GM12892 (cell line): ENCODE measurements at regions not wholly inside any gene's neighbourhood (a gene's known extent, or its start where the extent isn't known, plus 50 kb on each side); places are given as distances from the start of the nearest gene placed in this dataset.
"Not testable (repeated sequence)": the region's sequence is repeated elsewhere in the genome, so short reads cannot be mapped to it uniquely, and the experiment has no call there.

Experiments used
- DNase-seq: peaks from one replicate; pipeline ENCODE4 v3.0.0; 2011; ENCODE audit not compliant: insufficient read length
- FAIRE-seq: peaks from 2 replicates; lab custom pipeline; 2011; peaks lifted over from hg19 to GRCh38; lab: Jason Lieb, UNC
- POLR2A ChIP-seq: IDR thresholded peaks from 2 replicates; pipeline ENCODE4 v1.6.1; 2011; ENCODE audit warnings: low read depth, low read length, control low read depth
- POLR2AphosphoS5 ChIP-seq: IDR thresholded peaks from 2 replicates; pipeline ENCODE4 v1.6.1; 2011; ENCODE audit warnings: low read depth, low read length, control low read depth
- TAF1 ChIP-seq: IDR thresholded peaks from 2 replicates; pipeline ENCODE4 v1.6.1; 2011; ENCODE audit warnings: low read depth, mild to moderate bottlenecking, control low read depth, low read length, borderline replicate concordance

DNA sequence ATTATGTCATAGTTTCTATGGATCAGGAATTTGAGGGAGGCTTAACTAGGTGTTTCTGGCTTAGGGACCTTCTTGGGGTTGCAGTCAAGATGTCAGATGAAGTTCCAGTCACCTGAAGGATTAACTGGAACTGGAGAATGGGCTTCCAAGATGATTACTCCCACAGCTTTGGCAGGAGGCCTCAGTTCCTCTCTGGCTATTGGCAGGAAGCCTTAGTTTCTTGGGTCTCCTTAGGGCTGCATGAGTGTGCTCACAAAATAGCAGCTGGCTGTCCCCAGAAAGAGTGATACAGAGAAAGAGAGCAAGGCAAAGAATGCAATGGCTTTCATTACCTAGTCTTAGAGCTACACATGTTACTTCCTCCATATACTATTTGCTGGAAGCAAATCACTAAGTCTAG is 138.1 kb upstream of the TLE4 start:
- DNase-seq, result no peak
- FAIRE-seq, result no peak
- TF ChIP-seq POLR2A (no peak), TAF1 (no peak), POLR2AphosphoS5 (no peak)

DNA sequence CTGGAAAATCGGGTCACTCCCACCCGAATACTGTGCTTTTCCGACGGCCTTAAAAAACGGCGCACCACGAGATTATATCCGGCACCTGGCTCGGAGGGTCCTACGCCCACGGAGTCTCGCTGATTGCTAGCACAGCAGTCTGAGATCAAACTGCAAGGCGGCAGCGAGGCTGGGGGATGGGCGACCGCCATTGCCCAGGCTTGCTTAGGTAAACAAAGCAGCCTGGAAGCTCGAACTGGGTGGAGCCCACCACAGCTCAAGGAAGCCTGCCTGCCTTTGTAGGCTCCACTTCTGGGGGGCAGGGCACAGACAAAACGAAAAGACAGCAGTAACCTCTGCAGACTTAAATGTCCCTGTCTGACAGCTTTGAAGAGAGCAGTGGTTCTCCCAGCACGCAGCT is 132.5 kb upstream of the TLE4 start:
- not testable (repeated sequence) for DNase-seq, FAIRE-seq

DNA sequence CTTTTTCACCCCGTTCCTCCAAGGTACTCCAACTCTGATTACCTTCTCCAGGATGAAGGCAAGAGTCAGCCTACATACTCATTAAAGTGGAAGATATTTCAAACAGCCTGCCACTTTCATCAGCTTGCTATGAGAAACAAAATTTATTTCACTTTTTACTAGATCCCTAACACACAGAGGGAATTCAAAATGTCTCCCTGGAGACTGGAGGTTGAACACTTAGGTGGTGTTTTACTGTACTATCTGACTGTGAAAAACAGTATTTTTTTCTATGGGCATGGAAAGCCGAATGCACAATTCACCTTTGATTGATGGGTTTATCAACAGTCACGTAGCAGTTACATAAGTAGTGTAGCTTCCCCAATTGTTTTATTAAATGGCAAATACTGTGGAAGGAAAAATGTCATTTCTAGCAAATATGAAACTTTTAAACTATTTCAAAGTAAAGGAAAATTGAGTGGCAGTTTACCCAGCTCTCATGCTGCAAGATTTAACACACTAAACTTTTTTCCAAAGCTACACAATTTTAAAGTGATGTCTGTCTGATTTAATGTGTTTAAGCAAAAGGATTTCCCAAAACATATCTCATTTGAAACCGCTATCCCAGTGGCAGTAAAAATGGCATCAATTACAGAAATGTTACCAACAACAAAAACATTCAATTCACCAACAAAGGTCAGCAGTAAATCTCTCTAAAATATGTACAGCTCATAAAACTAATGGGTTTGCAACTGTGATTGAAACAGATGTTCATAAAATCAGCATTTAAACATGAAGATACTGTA is 125.0 kb upstream of the TLE4 start:
- FAIRE-seq, result no peak
- TF ChIP-seq TAF1 (no peak), POLR2A (no peak)
- DNase-seq, result no peak

DNA sequence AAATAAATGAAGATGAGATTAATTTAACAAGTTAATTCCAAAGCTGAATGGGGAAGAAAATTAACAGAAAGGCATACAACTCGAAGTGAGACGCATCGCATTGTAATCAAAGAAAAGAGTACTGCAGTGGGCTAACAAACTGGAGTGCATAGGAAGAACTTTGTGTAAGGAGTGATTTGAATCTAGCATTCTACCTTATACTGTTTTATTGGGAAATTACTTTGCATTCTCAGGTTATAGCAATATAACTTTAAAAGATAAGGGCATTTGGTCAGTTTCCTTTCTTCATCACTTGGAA is 124.5 kb upstream of the TLE4 start:
- FAIRE-seq (no peak), DNase-seq (no peak)
- no peak for TF ChIP-seq POLR2A
- TF ChIP-seq TAF1, result no peak
- TF ChIP-seq POLR2AphosphoS5, result no peak

DNA sequence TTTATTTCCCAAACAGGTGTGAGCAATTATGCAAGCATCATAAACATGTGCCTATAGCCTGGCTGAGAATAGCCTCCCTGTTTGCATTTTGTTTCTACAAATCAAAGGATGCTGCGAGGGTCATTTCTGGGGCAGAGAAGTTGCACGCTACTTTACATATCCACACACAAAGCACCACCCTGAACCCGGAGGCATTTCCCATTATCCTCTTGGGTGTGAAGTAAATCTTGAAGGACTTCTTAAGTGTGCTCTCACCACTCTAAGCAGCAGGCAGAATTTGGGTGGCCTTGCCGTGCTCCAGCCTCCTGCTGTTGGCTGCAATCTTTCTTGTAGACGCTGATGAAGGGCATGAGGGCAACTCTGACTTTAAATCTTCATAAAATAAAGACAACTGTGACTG is 124.0 kb upstream of the TLE4 start:
- FAIRE-seq, result no peak
- TF ChIP-seq POLR2AphosphoS5 (no peak), TAF1 (no peak), POLR2A (no peak)
- no peak for DNase-seq

DNA sequence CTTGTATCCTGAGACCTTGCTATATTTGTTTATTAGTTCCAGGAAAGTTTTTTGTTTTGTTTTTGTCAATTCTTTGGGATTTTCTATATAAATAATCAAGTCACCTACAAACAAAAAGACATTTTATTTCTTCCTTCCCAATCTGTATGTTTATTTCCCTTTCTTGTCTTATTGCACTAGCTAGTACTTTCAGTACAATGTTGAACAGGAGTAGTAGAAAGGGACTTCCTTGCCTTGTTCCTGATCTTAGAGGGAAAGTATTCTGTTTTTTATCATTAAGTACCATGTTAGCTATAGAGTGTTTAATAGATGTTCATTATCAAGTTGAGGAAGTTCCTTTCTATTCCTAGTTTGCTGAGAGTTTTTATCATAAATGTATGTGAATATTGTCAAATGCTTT is 119.5 kb upstream of the TLE4 start:
- no peak for TF ChIP-seq POLR2A
- TF ChIP-seq POLR2AphosphoS5, result no peak
- DNase-seq, result no peak
- FAIRE-seq, result no peak

DNA sequence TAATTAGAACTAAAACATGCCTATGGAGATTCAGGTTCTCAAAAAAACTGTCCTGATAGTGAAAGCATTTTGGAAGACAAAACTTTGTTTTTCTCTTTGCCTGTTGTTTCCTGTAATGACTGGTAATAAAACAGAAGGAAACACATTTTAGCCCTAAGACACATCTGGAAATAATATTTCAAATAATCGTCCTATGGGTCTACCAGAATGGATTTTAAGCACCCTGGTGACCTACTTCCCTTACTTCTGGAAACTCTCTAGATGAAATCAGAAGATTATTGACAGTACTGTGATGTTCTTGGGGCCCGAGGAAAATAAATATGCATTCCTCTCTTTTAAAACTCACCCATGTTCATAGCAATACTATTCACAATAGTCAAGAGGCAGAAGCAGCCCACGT is 110.1 kb upstream of the TLE4 start:
- DNase-seq (no peak), FAIRE-seq (no peak)

DNA sequence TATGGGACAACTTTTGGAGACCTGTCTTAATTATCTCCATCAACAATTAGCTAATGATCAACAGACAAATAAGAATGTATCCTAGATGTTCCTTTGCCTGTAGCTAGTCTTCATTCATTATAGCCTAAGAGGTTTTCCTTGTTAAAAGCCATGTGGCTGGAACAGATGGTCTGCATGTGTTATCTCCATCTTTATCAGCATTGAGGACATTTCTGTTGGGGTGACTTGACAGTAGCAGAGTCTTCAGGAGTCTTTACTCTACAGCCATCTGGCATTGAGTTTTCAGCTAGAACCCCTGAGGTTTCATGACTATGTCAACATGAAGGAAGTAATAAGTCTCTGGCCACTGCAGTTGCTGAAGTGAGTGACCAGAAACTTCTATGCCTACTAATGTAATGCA is 106.6 kb upstream of the TLE4 start:
- FAIRE-seq (no peak), DNase-seq (no peak)
- TF ChIP-seq POLR2A (no peak), TAF1 (no peak), POLR2AphosphoS5 (no peak)

More for the DNA sequence above, 110.1 kb upstream of the TLE4 start:
- TF ChIP-seq POLR2A, result no peak
- no peak for TF ChIP-seq POLR2AphosphoS5
- no peak for TF ChIP-seq TAF1

DNA sequence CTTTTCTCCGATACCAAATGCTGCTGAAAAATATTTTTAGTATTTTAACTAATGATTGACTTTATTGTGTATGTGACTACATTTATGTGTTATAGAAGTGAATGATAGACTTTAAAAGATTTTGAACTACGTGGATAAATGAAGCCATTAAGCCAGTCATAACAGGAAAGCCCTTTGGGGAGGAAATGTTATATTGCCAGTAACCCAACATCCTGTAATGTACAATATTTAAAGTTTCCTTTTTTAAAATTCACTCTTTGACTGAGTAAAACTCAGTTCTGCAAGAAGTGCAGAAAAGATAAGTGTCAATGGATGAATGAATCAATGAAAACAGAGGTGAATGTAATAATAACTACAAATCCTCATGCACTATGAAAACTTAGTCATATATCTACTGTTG is 102.6 kb upstream of the TLE4 start:
- DNase-seq, result no peak
- TF ChIP-seq POLR2AphosphoS5, result no peak
- TF ChIP-seq TAF1, result no peak
- no peak for TF ChIP-seq POLR2A
- no peak for FAIRE-seq

DNA sequence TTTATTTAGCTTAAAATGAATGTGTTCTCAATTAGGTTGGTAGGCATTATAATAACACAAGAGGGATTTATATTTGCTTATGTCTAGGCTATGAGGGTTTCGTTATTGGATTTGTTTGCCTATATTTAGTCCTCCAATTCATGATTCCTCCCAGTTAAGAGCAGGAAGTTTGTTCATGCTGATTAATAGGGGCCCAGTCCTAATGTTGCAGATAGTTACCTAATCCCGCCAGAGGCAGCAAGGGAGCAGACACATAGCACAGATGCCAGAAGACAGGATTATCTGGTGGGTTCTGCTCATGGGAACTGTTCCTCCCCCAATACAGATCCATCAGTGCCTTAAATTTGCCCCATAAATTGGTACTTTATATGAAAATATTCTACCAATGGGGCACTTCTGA is 100.8 kb upstream of the TLE4 start:
- FAIRE-seq (no peak), DNase-seq (no peak)
- no peak for TF ChIP-seq POLR2AphosphoS5
- TF ChIP-seq TAF1, result no peak
- no peak for TF ChIP-seq POLR2A

DNA sequence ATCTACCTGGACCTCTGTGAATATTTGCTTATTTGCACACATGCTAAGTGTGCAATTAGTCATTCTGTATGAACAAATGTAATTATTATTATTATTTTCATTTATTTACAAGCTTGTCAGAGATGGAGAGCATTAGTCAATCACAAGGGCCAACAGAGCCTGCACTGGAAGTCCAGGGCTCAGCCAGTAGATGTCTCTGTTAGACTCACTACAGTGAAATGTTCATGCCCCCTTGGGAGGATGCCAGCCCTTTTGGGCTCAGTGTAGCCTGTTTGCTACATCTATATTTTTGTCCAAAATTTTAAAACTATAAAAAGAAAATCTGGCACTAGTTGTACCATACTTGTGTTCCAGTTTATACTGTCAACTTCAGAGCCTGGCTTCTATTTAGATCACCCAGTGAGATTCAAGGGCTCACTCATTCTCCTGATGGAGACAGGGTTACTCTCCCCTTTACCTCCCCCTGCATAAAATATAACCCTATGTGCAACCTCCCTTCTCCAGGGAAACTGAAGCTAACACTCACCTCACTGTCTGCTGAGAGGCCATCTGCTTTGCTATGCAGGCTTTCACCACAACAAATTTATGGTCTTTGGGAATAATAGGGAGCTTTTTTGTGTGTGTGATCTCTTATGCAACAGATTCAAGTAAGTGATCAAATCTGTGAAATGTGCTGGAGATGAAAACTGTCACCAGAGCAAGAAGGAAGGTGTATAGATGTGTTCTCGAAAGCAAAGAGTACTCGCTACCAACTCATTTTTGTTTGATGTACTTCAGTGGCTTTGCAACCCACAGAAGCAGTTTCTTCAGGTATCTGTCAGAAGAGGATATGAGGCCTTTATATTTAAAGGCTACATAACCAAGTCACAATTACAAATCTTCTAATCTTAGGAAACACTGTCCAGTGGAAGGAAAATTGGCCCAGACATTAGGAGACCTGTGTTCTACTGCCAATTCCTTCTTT is 99.9 kb upstream of the TLE4 start:
- DNase-seq (no peak), FAIRE-seq (no peak)
- TF ChIP-seq POLR2AphosphoS5 (no peak), TAF1 (no peak), POLR2A (no peak)

DNA sequence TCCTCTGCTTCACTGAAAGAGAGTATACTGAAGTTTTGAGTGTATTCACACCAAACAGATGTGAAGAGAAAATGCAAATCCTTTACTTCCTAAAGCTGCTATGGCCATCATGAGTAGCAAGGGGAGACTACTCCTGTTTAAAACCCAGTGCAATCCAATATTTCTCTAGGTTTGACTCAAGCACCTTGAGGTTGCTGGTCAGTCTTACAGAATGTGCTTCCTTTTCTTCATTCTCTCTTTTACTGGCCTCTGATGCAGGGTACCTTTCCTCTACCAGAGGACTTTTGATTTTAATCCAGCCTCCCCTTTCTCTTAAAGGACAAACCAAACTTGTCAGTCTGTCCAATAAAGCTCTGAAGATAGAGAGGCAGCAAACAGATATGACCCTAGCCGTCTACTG is 98.1 kb upstream of the TLE4 start:
- TF ChIP-seq POLR2AphosphoS5, result no peak
- TF ChIP-seq POLR2A, result no peak
- no peak for TF ChIP-seq TAF1
- FAIRE-seq, result no peak
- no peak for DNase-seq
